Fibroblast of lung (primary cell): ENCODE measurements at regions not wholly inside any gene's neighbourhood (a gene's known extent, or its start where the extent isn't known, plus 50 kb on each side); places are given as distances from the start of the nearest gene placed in this dataset.
A peak's percentile ranks its signal among the peaks of the same experiment; 100 is the strongest.

Source experiments
- DNase-seq, 2 donors: peaks; one replicate each; pipeline versions ENCODE4 v3.0.0 to v3.0.0-alpha.2; 2010; ENCODE audit warnings: low read depth in 2 of 2
- H2AFZ ChIP-seq: 2 replicates; pipeline ENCODE4 v1.5.1; 2012; ENCODE audit warnings: low read length, control low read depth, inconsistent platforms
- H3K27ac ChIP-seq: 2 replicates; pipeline ENCODE4 v1.5.1; 2011; ENCODE audit warnings: low read length, control low read depth; ENCODE audit not compliant: insufficient read depth
- H3K27me3 ChIP-seq: 2 replicates; pipeline ENCODE4 v1.5.1; 2011; ENCODE audit warnings: mild to moderate bottlenecking, low read length; ENCODE audit not compliant: control insufficient read depth, insufficient read depth
- H3K36me3 ChIP-seq: 2 replicates; pipeline ENCODE4 v1.5.1; 2011; ENCODE audit warnings: low read length; ENCODE audit not compliant: control insufficient read depth, insufficient read depth
- H3K4me1 ChIP-seq: 2 replicates; pipeline ENCODE4 v1.5.1; 2011; ENCODE audit warnings: low read length; ENCODE audit not compliant: control insufficient read depth, insufficient read depth; ENCODE audit errors: extremely low read depth
- H3K4me2 ChIP-seq: 2 replicates; pipeline ENCODE4 v1.5.1; 2011; ENCODE audit warnings: low read length, control low read depth; ENCODE audit not compliant: insufficient read depth; ENCODE audit errors: extremely low read depth
- H3K4me3 ChIP-seq, 4 experiments: fragments of 200-600 bp in 1 of 4; sonication (generic) in 1 of 4; replicated peaks in 1 of 4; 2 replicates each; pipeline ENCODE4 v1.5.1; 2011 to 2016; ENCODE audit warnings: low read length in 4 of 4, low read depth in 3 of 4, mild to moderate bottlenecking in 3 of 4, control low read depth in 2 of 4, inconsistent platforms in 1 of 4, mixed read lengths in 1 of 4; ENCODE audit not compliant: insufficient read depth in 1 of 4; ENCODE audit errors: control extremely low read depth in 1 of 4
- H3K79me2 ChIP-seq: 2 replicates; pipeline ENCODE4 v1.5.1; 2012; ENCODE audit warnings: mild to moderate bottlenecking, low read length, inconsistent platforms; ENCODE audit not compliant: control insufficient read depth, insufficient read depth
- H3K9ac ChIP-seq: 2 replicates; pipeline ENCODE4 v1.5.1; 2011; ENCODE audit warnings: mild to moderate bottlenecking, low read length, control low read depth; ENCODE audit not compliant: insufficient read depth
- H3K9me3 ChIP-seq: 2 replicates; pipeline ENCODE4 v1.5.1; 2012; ENCODE audit warnings: low read depth, low read length; ENCODE audit not compliant: control insufficient read depth, insufficient read depth
- H4K20me1 ChIP-seq: 2 replicates; pipeline ENCODE4 v1.5.1; 2011; ENCODE audit warnings: low read length; ENCODE audit not compliant: control insufficient read depth, insufficient read depth; ENCODE audit errors: extremely low read depth
- CTCF ChIP-seq, 2 donors: IDR thresholded peaks in 1 of 2; conservative IDR thresholded peaks in 1 of 2; 1 replicate in 1 of 2; 2 replicates in 1 of 2; pipeline ENCODE4 v1.5.1; 2011 to 2012; ENCODE audit warnings: low read length in 2 of 2, control low read depth in 1 of 2, inconsistent platforms in 1 of 2, low read depth in 1 of 2, mild to moderate bottlenecking in 1 of 2
- EZH2 ChIP-seq: IDR thresholded peaks from 2 replicates; pipeline ENCODE4 v1.5.1; 2012; ENCODE audit warnings: low read length, control low read depth, mild to moderate bottlenecking; ENCODE audit errors: missing control alignments

GRCh38 chr9:115694991-115695390 lies 458.6 kb upstream of the PAPPA start:
- Histone ChIP-seq H3K79me2 (no peaks in the 10 kb centered on the region), H3K4me3 (no peak overlapping the region), H3K9me3 (no peaks in the 10 kb centered on the region), H3K9ac (no peak overlapping the region), H2AFZ (no peak overlapping the region), H3K4me1 (peaks cover 6% of the 10 kb centered on the region), H3K36me3 (no peaks in the 10 kb centered on the region), H3K27me3 (no peaks in the 10 kb centered on the region), H3K4me2 (no peak overlapping the region), H4K20me1 (no peaks in the 10 kb centered on the region), H3K27ac (no peak overlapping the region)
- TF ChIP-seq CTCF (conservative IDR thresholded peaks at IDR 0.05 in 1 of 2, IDR thresholded peaks at IDR 0.05 in 1 of 2; ENCODE audit: low read depth in 1 of 2, low read length in 2 of 2) (no peak), EZH2 (no peak)
- peak in 1 of 2 donors; percentile 9 for DNase-seq

GRCh38 chr9:115712981-115713380 lies 440.6 kb upstream of the PAPPA start:
- H3K27ac ChIP-seq, result no peak overlapping the region

GRCh38 chr9:115715666-115716065 lies 437.9 kb upstream of the PAPPA start:
- DNase-seq, result no peak
- H3K36me3 ChIP-seq, result no peaks in the 10 kb centered on the region
- H3K27ac ChIP-seq, result no peak overlapping the region
- no peak for TF ChIP-seq CTCF (conservative IDR thresholded peaks at IDR 0.05 in 1 of 2, IDR thresholded peaks at IDR 0.05 in 1 of 2; ENCODE audit: low read depth in 1 of 2, low read length in 2 of 2)
- TF ChIP-seq EZH2, result no peak
- H2AFZ ChIP-seq, result no peak overlapping the region
- no peak overlapping the region for H3K9ac ChIP-seq
- H4K20me1 ChIP-seq, result no peaks in the 10 kb centered on the region
- no peaks in the 10 kb centered on the region for H3K79me2 ChIP-seq
- peaks cover 5% of the 10 kb centered on the region for H3K4me1 ChIP-seq
- no peak overlapping the region for H3K4me2 ChIP-seq
- H3K9me3 ChIP-seq, result no peaks in the 10 kb centered on the region
- no peaks in the 10 kb centered on the region for H3K27me3 ChIP-seq
- H3K4me3 ChIP-seq, result no peak overlapping the region

More at GRCh38 chr9:115712981-115713380, 440.6 kb upstream of the PAPPA start:
- Histone ChIP-seq H3K4me2 (no peak overlapping the region), H3K4me3 (no peak overlapping the region), H2AFZ (no peak overlapping the region), H3K79me2 (no peaks in the 10 kb centered on the region), H3K27me3 (no peaks in the 10 kb centered on the region), H3K9ac (no peak overlapping the region), H3K4me1 (peaks cover 4% of the 10 kb centered on the region), H4K20me1 (no peaks in the 10 kb centered on the region), H3K36me3 (no peaks in the 10 kb centered on the region), H3K9me3 (no peaks in the 10 kb centered on the region)
- DNase-seq, result no peak
- TF ChIP-seq CTCF (conservative IDR thresholded peaks at IDR 0.05 in 1 of 2, IDR thresholded peaks at IDR 0.05 in 1 of 2; ENCODE audit: low read depth in 1 of 2, low read length in 2 of 2) (no peak), EZH2 (no peak)
